HUES48 (cell line): ENCODE measurements at regions not wholly inside any gene's neighbourhood (a gene's known extent, or its start where the extent isn't known, plus 50 kb on each side); places are given as distances from the start of the nearest gene placed in this dataset.

ENCODE experiments used
- H3K27ac ChIP-seq: one replicate; pipeline ENCODE4 v1.7.0; 2013; ENCODE audit warnings: low read depth, low read length, inconsistent platforms
- H3K27me3 ChIP-seq: 2 replicates; pipeline ENCODE4 v1.6.1; 2013; ENCODE audit warnings: mild to moderate bottlenecking, low read length; ENCODE audit not compliant: control insufficient read depth, insufficient read depth
- H3K36me3 ChIP-seq: 2 replicates; pipeline ENCODE4 v1.6.1; 2013; ENCODE audit warnings: low read length; ENCODE audit not compliant: control insufficient read depth, insufficient read depth
- H3K4me1 ChIP-seq: 2 replicates; pipeline ENCODE4 v1.6.1; 2013; ENCODE audit warnings: mild to moderate bottlenecking, low read length; ENCODE audit not compliant: control insufficient read depth, insufficient read depth
- H3K4me3 ChIP-seq: 2 replicates; pipeline ENCODE4 v1.5.1; 2013; ENCODE audit warnings: mild to moderate bottlenecking, low read depth, low read length
- H3K9ac ChIP-seq: 2 replicates; pipeline ENCODE4 v1.6.1; 2013; ENCODE audit warnings: mild to moderate bottlenecking, low read depth, low read length, moderate library complexity
- H3K9me3 ChIP-seq: 2 replicates; pipeline ENCODE4 v1.6.1; 2013; ENCODE audit warnings: low read length; ENCODE audit not compliant: control insufficient read depth, insufficient read depth

DNA sequence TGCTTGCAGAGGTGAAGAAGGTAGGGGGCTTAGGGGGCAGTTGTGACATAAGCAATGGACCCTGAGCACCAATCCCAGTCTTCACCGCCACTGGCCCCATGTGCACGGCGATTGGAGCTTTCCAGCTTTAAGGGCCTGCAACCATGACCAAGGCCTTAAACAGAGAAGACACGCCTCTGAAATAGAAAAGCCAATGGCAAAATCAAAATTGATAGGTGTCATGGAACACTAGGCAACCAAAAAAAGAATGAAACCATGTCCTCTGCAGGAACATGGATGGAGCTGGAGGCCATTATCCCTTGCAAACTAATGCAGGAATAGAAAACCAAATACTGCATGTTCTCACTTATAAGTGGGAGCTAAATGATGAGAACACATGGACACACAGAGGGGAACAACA, 146.3 kb downstream of the SCARB1 start:
- Histone ChIP-seq H3K27ac (no peak overlapping the region), H3K27me3 (no peaks in the 10 kb centered on the region), H3K36me3 (no peaks in the 10 kb centered on the region), H3K9me3 (no peaks in the 10 kb centered on the region), H3K9ac (no peak overlapping the region), H3K4me1 (no peaks in the 10 kb centered on the region; the same call in 1 of the 2 replicates), H3K4me3 (no peak overlapping the region)

GRCh38 chr12:124716208-124717130, 147.2 kb downstream of the SCARB1 start:
- Histone ChIP-seq H3K27me3 (no peaks in the 10 kb centered on the region), H3K4me1 (no peaks in the 10 kb centered on the region; the same call in 1 of the 2 replicates), H3K27ac (no peak overlapping the region), H3K4me3 (no peak overlapping the region), H3K36me3 (no peaks in the 10 kb centered on the region), H3K9me3 (no peaks in the 10 kb centered on the region), H3K9ac (no peak overlapping the region)

GRCh38 chr12:124715121-124715990, 147.9 kb upstream of the NCOR2 start:
- no peaks in the 10 kb centered on the region for H3K36me3 ChIP-seq
- H3K9ac ChIP-seq: no peak overlapping the region
- H3K4me3 ChIP-seq: no peak overlapping the region
- H3K27me3 ChIP-seq: no peaks in the 10 kb centered on the region
- no peaks in the 10 kb centered on the region for H3K9me3 ChIP-seq
- no peaks in the 10 kb centered on the region; the same call in 1 of the 2 replicates for H3K4me1 ChIP-seq
- H3K27ac ChIP-seq: no peak overlapping the region

GRCh38 chr12:124713436-124714082, 146.1 kb upstream of the NCOR2 start:
- no peaks in the 10 kb centered on the region for H3K9me3 ChIP-seq
- H3K36me3 ChIP-seq: no peaks in the 10 kb centered on the region
- no peak overlapping the region for H3K9ac ChIP-seq
- H3K4me1 ChIP-seq: no peaks in the 10 kb centered on the region; the same call in 1 of the 2 replicates
- no peak overlapping the region for H3K27ac ChIP-seq
- H3K27me3 ChIP-seq: no peaks in the 10 kb centered on the region
- no peak overlapping the region for H3K4me3 ChIP-seq

DNA sequence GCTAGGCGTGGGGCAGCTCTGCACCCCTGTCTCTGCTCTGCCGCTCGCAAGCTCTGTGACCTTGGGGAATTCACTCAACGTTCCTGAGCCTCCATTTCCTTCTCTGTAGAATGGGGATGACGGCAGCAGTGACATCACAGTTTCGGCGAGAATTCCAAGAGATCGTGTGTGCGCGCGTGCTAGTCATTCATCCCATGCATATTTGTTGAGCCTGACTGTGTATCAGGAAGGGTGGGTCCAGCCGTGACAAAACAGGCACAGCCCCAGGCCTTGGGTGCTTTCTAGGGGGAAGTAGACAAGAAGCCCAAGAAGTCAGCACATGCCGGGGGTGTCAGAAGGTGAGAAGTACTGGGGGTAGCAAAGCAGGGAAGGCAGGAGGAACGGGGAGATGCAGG, 145.6 kb upstream of the NCOR2 start:
- Histone ChIP-seq H3K9me3 (no peaks in the 10 kb centered on the region), H3K4me3 (no peak overlapping the region), H3K9ac (no peak overlapping the region), H3K36me3 (no peaks in the 10 kb centered on the region), H3K27ac (no peak overlapping the region), H3K27me3 (no peaks in the 10 kb centered on the region), H3K4me1 (no peaks in the 10 kb centered on the region; the same call in 1 of the 2 replicates)

DNA sequence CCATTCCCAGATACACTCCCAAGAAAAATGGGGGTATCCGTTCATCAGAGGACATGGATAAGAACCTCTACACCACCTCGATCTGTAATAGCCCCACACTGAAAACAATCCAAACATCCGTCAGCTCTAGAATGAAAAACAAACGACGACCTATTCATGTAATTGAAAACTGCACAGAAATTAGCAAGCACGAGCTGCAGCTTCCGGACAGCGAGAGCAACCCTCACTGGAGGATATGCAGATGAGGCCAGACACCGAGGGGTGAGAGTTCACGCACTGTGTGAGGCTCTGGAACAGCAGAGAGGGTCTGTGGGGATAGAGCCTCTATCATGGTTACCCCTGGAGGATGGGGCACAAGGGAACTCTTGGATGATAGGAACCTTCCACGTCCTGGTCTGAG, 143.9 kb upstream of the NCOR2 start:
- Histone ChIP-seq H3K9me3 (no peaks in the 10 kb centered on the region), H3K27me3 (no peaks in the 10 kb centered on the region), H3K9ac (no peak overlapping the region), H3K36me3 (no peaks in the 10 kb centered on the region), H3K4me3 (no peak overlapping the region), H3K27ac (no peak overlapping the region), H3K4me1 (no peaks in the 10 kb centered on the region; the same call in 1 of the 2 replicates)

- Histone ChIP-seq H3K4me1 (no peaks in the 10 kb centered on the region), H3K4me3 (no peak overlapping the region), H3K9ac (no peak overlapping the region), H3K27me3 (no peaks in the 10 kb centered on the region), H3K9me3 (no peaks in the 10 kb centered on the region), H3K27ac (no peak overlapping the region), H3K36me3 (no peaks in the 10 kb centered on the region)
These were observed 142.6 kb upstream of the NCOR2 start for GRCh38 chr12:124709722-124710687.

DNA sequence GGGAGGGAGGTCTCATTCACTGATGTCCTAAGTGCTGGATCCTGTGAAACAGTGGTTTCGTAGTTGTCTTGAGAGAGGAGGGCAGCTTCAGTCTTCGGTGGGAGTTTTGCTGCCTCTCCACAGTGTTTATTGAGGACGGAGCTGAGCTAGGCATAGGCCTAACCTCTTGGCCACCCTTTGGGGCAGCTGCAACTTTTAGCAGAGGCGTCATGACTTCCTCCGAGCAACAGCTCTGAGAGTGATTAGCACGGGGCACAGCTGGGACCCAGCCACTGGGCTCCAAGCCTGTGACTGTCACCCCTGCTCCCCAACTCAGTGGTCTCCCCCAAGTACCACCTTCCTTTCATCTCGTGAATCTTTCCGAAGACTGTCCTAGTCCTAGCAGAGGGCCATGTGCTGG, 139.9 kb upstream of the NCOR2 start:
- Histone ChIP-seq H3K27me3 (no peaks in the 10 kb centered on the region), H3K4me3 (no peak overlapping the region), H3K9me3 (no peaks in the 10 kb centered on the region), H3K36me3 (no peaks in the 10 kb centered on the region), H3K27ac (no peak overlapping the region), H3K4me1 (no peaks in the 10 kb centered on the region), H3K9ac (no peak overlapping the region)

- no peak overlapping the region for H3K4me3 ChIP-seq
- no peaks in the 10 kb centered on the region for H3K4me1 ChIP-seq
- no peak overlapping the region for H3K9ac ChIP-seq
- H3K27me3 ChIP-seq: no peaks in the 10 kb centered on the region
- H3K9me3 ChIP-seq: no peaks in the 10 kb centered on the region
- no peaks in the 10 kb centered on the region for H3K36me3 ChIP-seq
- no peak overlapping the region for H3K27ac ChIP-seq
These were observed 139.0 kb upstream of the NCOR2 start for GRCh38 chr12:124706363-124706762.

- H3K4me1 ChIP-seq: no peaks in the 10 kb centered on the region
- H3K9ac ChIP-seq: no peak overlapping the region
- no peaks in the 10 kb centered on the region for H3K36me3 ChIP-seq
- no peak overlapping the region for H3K27ac ChIP-seq
- H3K4me3 ChIP-seq: no peak overlapping the region
- H3K9me3 ChIP-seq: no peaks in the 10 kb centered on the region
- no peaks in the 10 kb centered on the region for H3K27me3 ChIP-seq
These were observed 138.2 kb upstream of the NCOR2 start for GRCh38 chr12:124705545-124706138.
